ENCODE measurements at regions not wholly inside any gene's neighbourhood (a gene's known extent, or its start where the extent isn't known, plus 50 kb on each side); places are given as distances from the start of the nearest gene placed in this dataset.

- Histone ChIP-seq H3K27me3 (ENCODE audit: control insufficient read depth, extremely low read depth, insufficient read depth, low read length) (no peaks in the 10 kb centered on the region), H3K36me3 (ENCODE audit: control insufficient read depth in 2 of 2, extremely low read depth in 1 of 2, insufficient read depth in 2 of 2, low read length in 2 of 2) (no peaks in the 10 kb centered on the region), H3K4me2 (ENCODE audit: control insufficient read depth, extremely low read depth, insufficient read depth, low read depth, low read length) (no peak overlapping the region), H3K9me1 (ENCODE audit: control insufficient read depth, extremely low read depth, insufficient read depth, low read length) (no peaks in the 10 kb centered on the region), H4K20me1 (ENCODE audit: control insufficient read depth, extremely low read depth, insufficient read depth, low read length) (no peaks in the 10 kb centered on the region), H3K9ac (ENCODE audit: control insufficient read depth, extremely low read depth, insufficient read depth, low read length) (no peak overlapping the region), H3K79me2 (ENCODE audit: control insufficient read depth, insufficient read depth, low read length) (no peaks in the 10 kb centered on the region), H3K4me3 (ENCODE audit: control insufficient read depth in 2 of 3, extremely low read depth in 1 of 3, insufficient read depth in 2 of 3, low read depth in 1 of 3, low read length in 3 of 3) (no peak overlapping the region), H3K4me1 (ENCODE audit: control insufficient read depth, extremely low read depth, insufficient read depth, low read length) (no peaks in the 10 kb centered on the region), H3K27ac (ENCODE audit: control insufficient read depth, insufficient read depth, low read length) (no peak overlapping the region), H2AFZ (ENCODE audit: control insufficient read depth, low read length) (no peak overlapping the region), H3K9me3 (ENCODE audit: control insufficient read depth, low read depth, low read length) (no peaks in the 10 kb centered on the region)
- dilution Hi-C loops (cut with MboI; ENCODE audit: extremely low pct_ligation_motif_present, low sequenced_read_pairs): no loop called here
- TF ChIP-seq EZH2 (IDR thresholded peaks at IDR 0.05; ENCODE audit: low read length): no peak
- TF ChIP-seq, protein P1, sequence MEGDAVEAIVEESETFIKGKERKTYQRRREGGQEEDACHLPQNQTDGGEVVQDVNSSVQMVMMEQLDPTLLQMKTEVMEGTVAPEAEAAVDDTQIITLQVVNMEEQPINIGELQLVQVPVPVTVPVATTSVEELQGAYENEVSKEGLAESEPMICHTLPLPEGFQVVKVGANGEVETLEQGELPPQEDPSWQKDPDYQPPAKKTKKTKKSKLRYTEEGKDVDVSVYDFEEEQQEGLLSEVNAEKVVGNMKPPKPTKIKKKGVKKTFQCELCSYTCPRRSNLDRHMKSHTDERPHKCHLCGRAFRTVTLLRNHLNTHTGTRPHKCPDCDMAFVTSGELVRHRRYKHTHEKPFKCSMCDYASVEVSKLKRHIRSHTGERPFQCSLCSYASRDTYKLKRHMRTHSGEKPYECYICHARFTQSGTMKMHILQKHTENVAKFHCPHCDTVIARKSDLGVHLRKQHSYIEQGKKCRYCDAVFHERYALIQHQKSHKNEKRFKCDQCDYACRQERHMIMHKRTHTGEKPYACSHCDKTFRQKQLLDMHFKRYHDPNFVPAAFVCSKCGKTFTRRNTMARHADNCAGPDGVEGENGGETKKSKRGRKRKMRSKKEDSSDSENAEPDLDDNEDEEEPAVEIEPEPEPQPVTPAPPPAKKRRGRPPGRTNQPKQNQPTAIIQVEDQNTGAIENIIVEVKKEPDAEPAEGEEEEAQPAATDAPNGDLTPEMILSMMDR (optimal IDR thresholded peaks at IDR 0.05 in 1 of 3, IDR thresholded peaks at IDR 0.05 in 1 of 3, conservative IDR thresholded peaks at IDR 0.05 in 1 of 3; ENCODE audit: extremely low read depth in 1 of 3, insufficient read depth in 2 of 3, low read length in 3 of 3): no peak
- FAIRE-seq: no peak
- no peak for DNase-seq (ENCODE audit: low read depth, low spot score)
Observed at GRCh38 chr16:86363836-86364618, 146.3 kb upstream of the FOXF1 start.

GRCh38 chr16:86364653-86365380 lies 145.5 kb upstream of the FOXF1 start:
- Histone ChIP-seq H3K9me3 (ENCODE audit: control insufficient read depth, low read depth, low read length) (no peaks in the 10 kb centered on the region), H3K36me3 (ENCODE audit: control insufficient read depth in 2 of 2, extremely low read depth in 1 of 2, insufficient read depth in 2 of 2, low read length in 2 of 2) (no peaks in the 10 kb centered on the region), H2AFZ (ENCODE audit: control insufficient read depth, low read length) (no peak overlapping the region), H4K20me1 (ENCODE audit: control insufficient read depth, extremely low read depth, insufficient read depth, low read length) (no peaks in the 10 kb centered on the region), H3K4me1 (ENCODE audit: control insufficient read depth, extremely low read depth, insufficient read depth, low read length) (no peaks in the 10 kb centered on the region), H3K27me3 (ENCODE audit: control insufficient read depth, extremely low read depth, insufficient read depth, low read length) (no peaks in the 10 kb centered on the region), H3K4me2 (ENCODE audit: control insufficient read depth, extremely low read depth, insufficient read depth, low read depth, low read length) (no peak overlapping the region), H3K27ac (ENCODE audit: control insufficient read depth, insufficient read depth, low read length) (no peak overlapping the region), H3K4me3 (ENCODE audit: control insufficient read depth in 2 of 3, extremely low read depth in 1 of 3, insufficient read depth in 2 of 3, low read depth in 1 of 3, low read length in 3 of 3) (no peak overlapping the region), H3K79me2 (ENCODE audit: control insufficient read depth, insufficient read depth, low read length) (no peaks in the 10 kb centered on the region), H3K9ac (ENCODE audit: control insufficient read depth, extremely low read depth, insufficient read depth, low read length) (no peak overlapping the region), H3K9me1 (ENCODE audit: control insufficient read depth, extremely low read depth, insufficient read depth, low read length) (no peaks in the 10 kb centered on the region)
- FAIRE-seq: no peak
- dilution Hi-C loops (cut with MboI; ENCODE audit: extremely low pct_ligation_motif_present, low sequenced_read_pairs): no loop called here
- no peak for DNase-seq (ENCODE audit: low read depth, low spot score)
- TF ChIP-seq, protein P1 (optimal IDR thresholded peaks at IDR 0.05 in 1 of 3, IDR thresholded peaks at IDR 0.05 in 1 of 3, conservative IDR thresholded peaks at IDR 0.05 in 1 of 3; ENCODE audit: extremely low read depth in 1 of 3, insufficient read depth in 2 of 3, low read length in 3 of 3): no peak
- no peak for TF ChIP-seq EZH2 (IDR thresholded peaks at IDR 0.05; ENCODE audit: low read length)

Measured in keratinocyte (primary cell).